GM21447 (cell line): ENCODE measurements at regions not wholly inside any gene's neighbourhood (a gene's known extent, or its start where the extent isn't known, plus 50 kb on each side); places are given as distances from the start of the nearest gene placed in this dataset.
"Not testable (repeated sequence)": the region's sequence is repeated elsewhere in the genome, so short reads cannot be mapped to it uniquely, and the experiment has no call there.

ENCODE experiments used
- ATAC-seq: cut with Tn5 transposase; IDR thresholded peaks from one replicate; pipeline ENCODE4 v1.9.1; 2021; ENCODE audit not compliant: unreplicated experiment

DNA sequence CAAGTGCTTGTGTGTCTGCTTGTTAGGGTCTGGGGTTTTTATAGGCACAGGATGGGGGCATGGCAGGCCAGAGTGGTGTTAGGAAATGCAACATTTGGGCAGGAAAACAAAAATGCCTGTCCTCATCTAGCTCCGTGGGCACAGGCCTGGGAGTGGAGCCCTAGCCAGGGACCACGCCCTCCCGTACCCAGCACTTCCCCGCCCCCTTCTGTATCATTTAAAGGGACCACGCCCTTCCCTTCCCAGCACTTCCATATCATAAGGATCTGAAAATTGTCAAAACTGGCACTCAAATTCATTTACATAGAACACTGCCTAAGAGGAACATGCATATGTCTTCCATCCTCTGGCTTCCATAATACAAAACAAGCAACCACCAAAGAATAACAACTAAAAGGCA, 185.8 kb downstream of the B3GLCT start:
- ATAC-seq: no peak

DNA sequence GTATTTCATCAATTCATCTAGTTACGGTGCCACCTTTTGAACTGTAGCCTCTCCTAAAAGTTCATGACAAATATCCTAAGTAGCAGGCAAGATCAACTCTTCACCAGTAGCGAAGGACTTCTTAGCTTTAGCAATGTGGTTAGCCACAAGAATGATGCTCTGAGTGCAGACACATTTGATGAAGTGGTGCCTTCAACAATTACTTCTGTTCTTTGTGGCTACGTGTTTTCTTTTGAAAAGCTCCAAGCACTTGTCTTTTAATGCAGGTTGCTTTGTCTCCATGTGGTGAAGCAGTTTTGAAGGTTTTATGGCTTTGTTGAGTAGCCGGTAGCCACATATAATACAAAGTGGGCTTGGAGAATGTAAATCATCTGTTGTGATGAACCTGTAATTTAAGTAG, 194.7 kb downstream of the B3GLCT start:
- no peak for ATAC-seq

DNA sequence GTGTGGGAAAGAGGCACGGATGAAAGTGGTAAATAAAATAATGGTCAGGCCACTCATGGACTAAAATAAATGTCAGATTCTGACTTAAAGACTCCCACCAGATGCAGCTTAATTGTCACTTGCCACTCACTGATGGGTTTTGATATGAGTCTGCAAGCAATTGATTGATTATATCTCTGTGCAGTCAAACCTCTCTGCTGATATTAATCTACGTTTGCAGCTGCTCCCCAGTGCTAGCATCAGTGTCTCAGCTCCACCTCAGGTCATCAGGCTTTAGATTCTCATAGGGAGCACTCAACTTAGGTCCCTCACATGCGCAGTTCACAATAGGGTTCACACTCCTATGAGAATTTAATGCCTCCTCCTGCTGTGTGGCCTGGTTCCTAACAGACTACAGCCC, 195.3 kb downstream of the B3GLCT start:
- ATAC-seq: no peak

DNA sequence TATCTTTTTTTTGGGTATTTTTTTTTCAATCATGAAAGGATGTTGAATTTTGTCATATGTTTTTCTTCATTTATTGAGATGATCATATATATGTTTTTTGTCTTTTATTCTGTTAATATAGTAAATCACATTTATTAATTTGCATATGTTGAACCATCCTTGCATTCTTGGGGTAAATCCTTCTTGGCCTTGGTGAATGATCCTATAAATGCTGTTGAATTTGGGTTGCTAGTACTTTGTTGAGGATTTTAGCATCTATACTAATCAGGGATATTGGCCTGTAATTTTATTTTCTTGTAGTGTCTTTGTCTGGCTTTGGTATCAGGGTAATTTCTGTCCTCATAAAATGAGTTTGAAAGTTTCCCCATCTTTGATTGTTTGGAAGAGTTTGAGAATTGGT, 199.9 kb downstream of the B3GLCT start:
- no peak for ATAC-seq

DNA sequence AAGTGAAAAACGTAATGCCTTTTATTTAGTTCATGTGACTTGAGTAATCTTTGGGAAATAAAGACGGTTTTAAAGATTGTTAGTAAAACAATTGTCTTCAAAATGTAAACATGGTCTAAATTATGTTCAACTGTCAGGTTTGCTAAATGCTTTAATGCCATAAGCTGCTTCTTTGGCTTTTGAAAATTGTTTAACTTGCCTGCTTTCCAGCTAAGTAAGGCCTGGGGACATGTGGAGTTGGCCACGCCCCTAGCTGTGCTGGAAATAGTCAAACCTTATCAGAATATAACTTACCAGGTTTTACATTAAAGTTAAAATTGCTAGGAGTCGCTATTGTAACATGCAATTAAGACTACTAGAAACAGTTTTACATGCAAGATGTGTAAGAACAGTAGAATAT, 203.9 kb downstream of the B3GLCT start:
- ATAC-seq: not testable (repeated sequence)

DNA sequence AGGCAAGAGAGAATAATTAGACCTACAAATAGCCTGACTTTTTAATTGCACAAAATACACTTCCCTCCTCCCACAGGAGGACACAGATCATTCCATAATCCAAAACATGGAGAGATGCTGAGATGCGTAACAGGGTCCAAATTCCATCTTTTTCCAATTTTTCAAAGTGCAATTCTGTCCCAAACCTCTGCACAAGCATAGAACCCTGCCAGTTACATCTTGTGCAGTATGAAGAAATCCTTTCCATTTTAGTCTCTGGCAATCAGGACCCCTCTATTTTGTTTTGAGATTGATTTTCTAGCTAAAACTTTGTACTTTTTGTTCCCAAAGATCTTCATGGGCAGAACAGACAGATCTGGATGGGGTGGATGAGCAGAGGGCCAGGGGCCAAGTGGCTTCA, 209.2 kb downstream of the B3GLCT start:
- no peak for ATAC-seq

DNA sequence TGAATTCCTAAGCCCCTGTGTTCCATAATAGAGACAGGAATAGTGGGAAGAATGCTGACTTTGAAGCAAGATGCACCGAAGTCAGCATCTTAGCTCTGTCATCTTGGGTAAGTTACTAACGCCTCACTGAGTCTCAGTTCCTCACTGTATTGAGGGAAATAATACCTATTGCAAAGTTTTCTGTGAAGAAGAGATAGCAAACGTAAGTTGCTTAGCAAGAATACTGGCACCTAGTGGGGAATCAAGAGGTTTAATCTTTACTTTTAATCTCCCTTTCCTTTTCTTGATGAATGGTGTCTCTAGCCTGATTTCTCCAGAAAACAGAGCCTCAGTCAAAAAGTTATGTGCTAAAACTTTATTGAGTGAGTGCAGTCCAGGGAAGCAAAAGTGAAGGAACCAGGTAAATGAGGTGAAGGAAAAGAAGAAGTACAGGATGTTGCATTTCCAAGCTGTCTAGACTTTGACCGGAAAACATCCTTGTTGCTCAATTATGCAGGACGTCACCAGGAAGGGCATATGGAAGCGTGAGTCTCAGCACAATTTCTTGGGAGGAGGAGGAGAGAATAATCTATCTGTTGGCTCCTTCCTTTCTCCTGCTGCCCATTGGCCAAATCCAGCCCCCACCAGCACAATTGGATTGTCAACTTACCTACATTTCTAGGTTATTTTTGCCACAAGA, 210.0 kb downstream of the B3GLCT start:
- ATAC-seq: no peak

DNA sequence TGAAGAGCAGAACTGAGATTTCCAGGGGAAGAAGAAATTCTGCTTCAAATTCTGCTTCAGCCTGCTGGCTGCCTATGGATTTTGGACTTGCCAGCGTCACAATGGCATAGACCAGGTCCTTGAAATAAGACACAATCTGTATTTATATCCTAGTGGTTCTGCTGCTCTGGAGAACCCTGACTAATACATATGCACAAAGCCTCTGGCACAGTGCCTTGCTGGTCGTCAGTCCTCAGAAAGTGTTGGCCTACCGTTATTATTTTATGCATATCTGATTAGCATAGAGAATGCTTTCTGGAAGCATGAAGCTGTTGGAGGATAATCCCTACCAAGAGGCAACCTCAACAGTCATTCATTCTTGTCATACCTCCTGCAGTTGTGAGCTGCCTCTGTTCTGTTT, 213.7 kb downstream of the B3GLCT start:
- no peak for ATAC-seq

DNA sequence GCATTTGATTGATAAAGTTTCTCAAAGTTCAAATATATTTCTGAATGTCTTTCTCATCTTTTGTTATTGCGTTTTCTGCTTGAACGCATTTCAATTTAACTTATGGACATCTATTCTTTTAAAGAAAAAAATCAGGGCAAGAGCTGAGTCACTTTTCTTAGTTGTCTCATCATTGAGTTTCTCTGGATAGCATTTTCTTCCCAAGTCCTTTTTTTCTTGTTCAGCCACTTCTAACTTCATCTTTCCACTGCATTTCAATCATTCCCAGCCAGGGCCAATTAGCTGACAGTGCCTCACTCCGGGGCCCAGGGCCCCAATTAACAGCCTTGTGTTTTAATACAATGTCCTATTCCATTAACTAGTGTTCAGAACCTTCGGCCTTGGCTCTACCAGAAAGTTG, 216.3 kb downstream of the B3GLCT start:
- no peak for ATAC-seq

DNA sequence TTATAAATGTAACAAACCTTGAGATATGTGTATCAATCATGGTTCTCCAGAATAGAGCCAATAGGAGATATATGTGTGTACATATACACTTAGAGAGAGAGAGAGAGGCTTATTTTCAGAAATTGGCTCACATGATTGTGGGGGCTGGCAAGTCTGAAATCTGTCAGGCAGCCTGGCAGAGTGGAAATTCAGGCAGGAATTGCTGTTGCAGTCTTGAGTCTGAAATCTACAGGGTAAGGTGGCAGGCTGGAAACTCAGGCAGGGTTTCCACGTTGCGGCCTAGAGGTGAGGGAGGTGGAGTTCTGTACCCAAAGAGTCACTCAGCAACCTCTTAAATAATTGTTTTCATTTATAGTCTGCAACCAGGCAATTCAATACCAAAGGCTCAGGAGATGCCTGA, 218.4 kb downstream of the B3GLCT start:
- no peak for ATAC-seq

DNA sequence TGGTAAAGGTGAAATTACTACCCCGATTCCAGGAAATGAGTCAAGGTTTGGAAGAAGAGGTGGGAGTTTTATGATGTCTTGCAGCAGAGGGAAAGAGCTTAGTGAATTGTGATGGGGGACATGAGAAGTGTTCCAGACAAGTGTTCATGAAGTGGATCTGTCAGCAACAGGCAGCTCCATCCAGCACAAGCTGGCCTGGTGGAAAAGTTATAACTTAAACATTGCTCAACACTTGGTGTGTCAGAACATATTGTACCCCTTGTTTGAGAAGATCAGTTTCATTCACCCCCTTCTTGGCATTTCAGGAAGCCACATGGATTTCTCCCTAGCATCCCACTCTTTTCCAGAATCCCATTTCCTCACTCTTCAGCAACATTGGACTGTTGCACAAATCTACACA, 222.0 kb downstream of the B3GLCT start:
- ATAC-seq: no peak

DNA sequence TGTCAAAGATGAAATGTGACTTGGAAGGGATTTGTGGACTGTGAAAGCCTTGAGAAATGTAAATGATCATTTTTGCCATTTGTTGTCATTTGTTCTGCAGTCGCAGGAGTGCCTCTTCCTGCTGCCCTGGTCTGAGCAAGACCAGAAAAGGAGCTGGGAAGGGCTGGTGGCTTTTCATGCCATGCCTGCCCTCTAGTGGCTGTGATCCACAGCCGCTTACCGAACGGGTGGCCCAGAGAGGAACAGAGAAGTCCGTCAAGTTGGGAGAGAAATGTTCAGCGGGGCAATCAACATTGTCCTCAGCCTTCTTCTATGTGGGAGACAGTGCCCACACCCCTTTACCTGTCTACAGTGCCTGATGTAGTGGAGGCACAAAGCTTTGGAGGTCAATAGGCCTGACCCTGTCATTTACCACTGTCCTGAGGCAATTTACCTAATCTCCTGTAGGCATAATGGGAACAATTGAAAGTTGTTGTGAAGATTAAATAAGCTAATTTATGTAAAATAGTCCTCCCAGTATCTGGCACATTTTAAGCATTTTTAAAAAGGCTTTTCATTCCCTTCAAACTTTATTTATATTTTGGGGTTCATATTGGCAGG, 224.5 kb downstream of the B3GLCT start:
- ATAC-seq: peak; percentile 91

DNA sequence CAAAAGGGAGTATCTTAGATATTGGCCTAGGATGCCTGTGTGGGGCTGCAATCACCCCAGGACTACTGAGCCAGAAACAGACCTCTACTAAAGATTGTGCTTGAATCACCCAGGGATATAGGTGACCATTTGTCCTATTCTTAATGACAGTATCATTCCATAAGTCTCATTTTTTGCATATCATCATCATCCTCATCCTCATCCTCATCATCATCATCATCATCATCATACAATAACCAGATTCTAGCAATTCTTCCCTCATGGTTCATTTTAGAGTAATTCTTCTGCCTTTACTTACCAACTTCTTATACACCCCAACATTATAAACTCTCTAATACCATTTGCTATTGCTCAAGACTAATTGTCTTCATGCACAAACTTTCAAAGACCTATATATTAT, 226.6 kb downstream of the B3GLCT start:
- ATAC-seq: no peak

DNA sequence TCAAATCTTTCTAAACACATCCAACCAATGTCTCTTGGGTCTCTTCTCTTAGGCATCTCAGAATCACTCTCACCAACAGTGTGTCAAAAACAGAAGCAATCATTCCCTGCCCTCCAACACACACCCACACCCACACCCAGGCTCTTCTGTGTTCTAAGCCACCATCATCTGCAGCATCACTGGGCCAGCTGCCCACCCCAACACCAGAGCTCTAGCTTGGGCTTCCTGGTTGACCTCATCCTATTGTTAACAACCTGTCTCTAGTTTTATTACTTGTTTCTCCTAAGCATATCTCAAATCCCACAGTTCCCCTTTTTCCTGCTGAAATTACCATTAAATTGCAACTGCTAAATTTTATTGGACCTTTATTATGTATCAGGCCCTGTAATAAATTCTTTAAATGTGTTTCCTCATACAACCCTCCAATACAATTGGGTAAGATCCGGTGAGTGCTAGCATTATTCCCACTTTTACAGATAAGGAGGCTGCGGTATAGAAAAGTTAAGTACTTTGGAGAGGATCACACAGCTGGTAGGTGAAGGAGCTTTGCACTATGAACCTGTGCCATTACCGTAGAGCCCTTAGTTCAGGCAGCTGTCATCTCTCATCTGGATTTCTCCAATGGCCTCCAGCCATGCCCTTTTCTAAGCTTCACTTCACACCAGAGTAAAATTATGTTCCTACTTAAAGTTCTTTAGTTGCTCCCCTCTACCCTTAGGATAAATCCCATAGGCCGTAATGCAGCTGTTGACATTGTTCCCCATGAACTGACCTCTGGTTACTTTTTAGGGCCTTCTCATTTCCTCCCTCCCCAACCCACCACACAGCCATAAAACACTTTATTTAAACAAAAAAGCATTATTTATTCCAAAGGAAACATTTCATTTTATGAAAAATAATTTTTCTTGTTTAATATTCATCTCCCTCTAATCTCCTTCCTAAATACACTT, 227.7 kb downstream of the B3GLCT start:
- ATAC-seq: no peak

DNA sequence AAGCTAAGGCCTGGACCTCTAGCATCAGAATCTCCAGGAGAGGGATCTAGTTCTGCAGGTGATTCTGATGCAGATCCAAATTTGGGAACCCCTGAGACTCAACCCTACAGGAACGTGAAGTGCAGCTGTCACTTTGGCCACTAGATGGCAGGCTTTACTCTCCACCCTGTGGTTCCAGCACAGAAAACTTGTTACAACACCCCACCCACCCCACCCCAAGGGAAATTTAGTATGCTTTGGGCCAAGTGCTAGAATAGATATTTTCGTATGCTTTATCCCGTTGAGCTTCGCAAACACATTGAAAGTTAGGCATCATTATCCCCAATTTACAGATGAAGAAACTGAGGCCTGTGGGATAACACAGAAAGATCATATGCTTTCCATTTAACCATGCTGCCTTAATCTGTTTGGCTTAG, 232.0 kb downstream of the B3GLCT start:
- peak; percentile 58 for ATAC-seq

DNA sequence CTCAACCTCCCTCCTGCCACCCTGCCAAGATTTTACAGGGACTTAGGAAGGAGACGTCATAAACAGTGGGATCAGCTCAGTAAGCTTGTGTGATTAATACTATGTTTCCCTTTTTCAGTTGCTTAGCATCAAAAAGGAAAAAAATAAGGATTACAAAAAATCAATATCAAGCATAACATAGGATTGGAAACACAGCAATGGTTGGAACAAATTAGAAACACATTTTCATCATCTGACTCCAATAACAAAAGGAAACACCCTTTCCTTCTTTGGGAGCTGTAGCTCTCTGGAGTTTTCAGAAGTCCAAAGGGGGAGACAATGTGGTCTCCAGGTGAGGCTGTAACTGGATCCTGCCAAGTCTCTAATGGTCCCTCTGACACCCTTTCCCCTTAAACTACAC, 233.4 kb downstream of the B3GLCT start:
- no peak for ATAC-seq

DNA sequence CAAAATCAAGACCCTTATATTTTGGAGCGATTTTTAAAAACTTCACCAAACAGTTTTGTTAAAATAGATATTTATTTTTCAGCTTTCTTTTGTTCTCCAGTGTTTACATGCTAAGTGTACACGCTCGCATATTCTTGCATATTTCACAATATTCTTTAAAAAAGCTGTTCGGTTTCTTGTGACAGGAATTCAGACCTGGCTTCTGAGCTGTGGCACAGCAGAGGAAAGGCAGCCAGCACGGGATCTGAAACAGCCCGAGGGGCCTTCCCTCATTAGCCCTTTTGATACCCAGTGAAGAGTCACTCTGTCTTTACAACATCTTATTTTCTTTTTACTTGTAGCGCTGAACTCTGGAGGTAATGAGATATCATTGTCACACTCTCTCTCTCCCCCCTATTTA, 234.0 kb downstream of the B3GLCT start:
- no peak for ATAC-seq

DNA sequence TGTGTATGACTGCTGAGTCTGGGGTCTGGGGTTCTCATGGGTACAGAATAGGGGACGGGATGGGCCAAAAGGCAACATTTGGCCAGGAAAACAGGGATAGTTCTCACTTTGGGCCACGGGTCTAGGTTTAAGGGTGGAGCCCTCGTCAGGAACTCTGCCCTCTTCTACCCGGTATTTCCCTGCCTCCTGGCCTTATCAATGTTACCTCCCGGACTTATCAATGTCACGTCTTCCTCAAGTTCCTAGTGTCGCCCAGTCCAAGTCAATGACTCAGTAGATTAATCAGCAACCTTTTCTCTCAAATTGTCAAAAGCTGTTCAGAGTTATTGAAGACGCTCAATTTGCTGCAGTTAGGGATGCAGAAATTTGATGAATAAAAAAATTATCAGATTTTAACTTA, 234.8 kb downstream of the B3GLCT start:
- ATAC-seq: no peak

DNA sequence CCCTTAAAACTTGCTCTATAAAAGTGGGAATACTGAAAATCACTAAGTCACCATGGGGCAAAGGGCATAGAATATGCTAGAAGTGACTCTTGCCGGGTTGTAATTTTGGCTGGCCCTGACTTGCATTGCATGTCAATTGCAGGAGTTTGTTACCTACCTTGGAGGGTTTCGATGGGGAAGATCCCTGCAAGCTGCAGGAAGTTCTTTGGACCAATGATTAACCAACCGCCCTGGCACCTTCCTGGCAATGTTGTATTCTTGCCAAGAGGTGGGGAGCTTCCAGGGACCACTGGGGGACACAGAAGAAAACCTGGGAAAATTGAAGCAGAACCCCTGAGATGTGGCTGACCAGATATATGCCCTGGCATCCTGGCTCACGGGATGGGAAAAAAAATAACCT, 235.8 kb downstream of the B3GLCT start:
- no peak for ATAC-seq

DNA sequence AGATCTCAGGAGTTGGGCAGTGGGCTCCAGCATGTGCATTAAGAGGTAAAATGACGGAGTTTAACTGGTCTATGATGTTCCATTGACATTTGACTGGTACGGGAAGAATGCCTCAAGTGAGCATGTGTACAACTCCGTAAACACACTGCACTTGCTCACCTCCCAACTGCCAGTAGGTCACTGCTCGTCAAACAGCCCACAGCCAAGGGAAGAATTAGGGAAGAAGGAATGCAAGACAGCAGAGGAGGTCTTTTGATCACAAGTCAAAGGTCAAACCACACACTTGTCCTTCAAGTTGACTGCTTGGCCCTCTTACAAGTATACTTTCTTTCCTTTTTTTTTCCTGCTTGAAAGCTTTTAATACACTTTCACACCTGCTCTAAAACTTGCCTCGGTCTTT, 236.7 kb downstream of the B3GLCT start:
- no peak for ATAC-seq

DNA sequence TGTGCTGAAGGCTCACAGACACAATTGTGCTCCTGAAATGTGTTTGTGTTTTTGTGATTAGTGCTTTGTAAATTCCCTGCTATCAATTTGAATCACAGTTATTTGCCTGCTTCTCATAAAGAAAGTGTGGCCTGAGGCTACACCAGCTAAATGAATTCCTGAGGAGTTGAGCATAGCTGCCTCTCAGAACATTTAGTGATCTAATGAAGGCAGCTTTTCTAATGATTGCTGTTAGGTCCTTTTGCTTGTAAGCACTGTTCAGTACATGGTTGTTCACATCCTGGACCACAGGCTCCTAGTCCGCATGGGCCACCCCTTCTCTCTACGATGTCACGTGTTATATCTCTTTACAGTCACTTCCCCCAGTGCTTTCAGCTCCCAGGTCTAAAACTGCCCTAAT, 238.2 kb downstream of the B3GLCT start:
- no peak for ATAC-seq

DNA sequence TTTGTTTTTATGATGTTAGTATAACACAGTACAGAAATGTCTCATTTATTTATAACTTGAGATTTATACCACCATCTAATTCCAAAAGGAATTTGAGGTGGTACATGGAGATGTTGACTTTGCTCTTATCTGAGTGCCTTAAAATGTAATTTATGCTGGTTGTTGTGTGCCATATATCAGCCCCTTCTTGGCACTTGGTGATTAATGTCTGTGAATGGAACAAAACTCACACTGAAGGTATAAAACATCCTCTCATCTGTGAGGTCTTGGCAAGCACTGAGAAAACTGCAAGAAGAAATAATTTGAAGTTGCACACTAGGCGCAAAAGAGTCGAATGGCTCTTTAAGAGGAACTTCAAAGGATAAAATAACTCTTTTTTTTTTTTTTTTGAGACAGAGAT, 240.4 kb downstream of the B3GLCT start:
- no peak for ATAC-seq
